DMS153 (cell line): ENCODE measurements at regions not wholly inside any gene's neighbourhood (a gene's known extent, or its start where the extent isn't known, plus 50 kb on each side); places are given as distances from the start of the nearest gene placed in this dataset.
"Not testable (repeated sequence)": the region's sequence is repeated elsewhere in the genome, so short reads cannot be mapped to it uniquely, and the experiment has no call there.

ENCODE experiments used
- DNase-seq: peaks from one replicate; lab custom pipeline; 2025; lab: John Stamatoyannopoulos, UW

DNA sequence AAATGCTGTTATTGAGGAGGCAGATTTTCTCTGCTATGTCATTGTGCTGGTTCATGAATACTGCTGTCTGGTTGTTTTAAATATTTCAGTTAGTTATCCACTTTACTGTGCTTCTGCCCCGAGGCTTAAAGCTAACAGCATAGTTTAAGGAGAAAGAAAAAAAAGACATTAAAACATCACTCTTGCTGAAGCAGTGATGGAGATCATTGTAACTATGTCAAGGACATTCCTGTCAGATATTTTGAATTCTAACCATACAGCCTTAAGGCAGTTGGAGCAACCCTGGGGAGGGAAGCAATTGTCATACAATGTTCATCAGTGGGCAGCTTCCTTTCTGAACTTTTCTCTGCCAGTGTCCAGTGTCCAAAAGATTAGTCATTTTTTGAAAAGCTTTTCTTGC is 199.0 kb upstream of the DDX53 start:
- DNase-seq: no peak

DNA sequence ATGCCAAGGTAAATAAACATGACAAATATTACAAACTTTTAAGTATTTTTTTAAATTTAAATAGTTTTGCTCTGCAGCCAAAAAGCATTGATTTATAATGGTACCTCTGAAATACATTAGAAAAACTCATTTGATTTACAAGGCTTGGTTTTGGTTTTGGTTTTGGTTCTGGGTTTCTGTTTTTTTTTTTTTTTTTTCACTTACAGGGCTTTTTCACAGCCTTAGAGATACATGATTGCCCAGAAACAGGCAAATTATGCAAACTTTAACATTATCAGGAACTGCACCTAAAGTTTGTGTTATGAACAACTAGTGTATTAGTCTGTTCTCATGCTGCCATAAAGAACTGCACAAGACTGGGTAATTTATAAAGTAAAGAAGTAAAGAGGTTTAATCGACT is 196.4 kb upstream of the DDX53 start:
- no peak for DNase-seq

DNA sequence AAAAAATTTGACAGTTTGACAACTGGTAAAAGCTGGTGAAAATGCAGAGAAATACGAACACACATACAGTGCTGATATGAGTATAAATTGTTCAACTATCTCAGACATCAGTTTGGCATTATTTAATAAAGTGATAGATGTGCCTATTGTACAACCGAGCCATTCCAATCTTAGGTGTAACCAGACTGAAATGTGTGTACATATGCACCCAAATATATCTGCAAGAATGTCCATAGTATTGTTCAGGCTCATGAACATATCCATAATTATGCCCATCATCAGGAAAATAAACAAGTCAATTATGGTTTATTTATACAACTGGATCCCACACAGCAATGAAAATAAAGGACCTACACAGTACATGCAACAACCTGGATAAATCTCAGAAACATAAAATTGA is 188.9 kb upstream of the DDX53 start:
- no peak for DNase-seq

DNA sequence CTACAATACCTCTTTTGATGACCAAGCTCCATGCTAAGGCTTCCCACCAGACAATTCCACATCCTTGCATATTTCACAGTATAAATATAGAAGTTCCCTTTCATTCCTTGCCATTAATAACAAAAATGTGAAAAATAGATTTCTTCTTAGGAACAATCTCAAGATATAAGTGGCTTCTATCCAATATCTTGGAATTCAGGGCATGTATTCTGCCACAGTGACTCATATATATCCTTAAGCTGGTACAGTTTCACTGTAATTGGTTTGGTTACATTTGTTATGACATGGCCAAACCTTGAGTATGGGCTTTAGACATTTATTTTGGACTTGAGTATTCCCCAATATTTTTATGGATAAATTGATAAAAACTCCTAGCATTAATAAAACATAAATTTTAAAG is 181.7 kb upstream of the DDX53 start:
- DNase-seq: no peak

DNA sequence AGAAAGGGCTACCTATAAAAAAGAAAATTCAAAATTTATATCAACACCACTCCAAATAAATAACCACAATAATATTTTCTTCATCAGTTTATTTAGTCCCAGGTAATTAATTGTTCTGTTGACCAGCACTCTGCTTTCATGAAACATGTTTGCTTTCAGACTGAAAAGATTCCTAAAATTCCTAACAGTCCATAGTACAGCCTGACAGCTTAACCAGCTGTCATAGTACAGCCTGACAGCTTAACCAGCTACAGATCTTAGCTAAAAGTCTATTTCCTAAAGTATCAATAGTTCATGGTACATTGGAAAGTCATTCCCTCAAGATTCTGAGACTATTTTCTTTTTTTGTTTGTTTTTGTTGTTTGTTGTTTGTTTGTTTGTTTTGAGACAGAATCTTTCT is 144.1 kb upstream of the DDX53 start:
- DNase-seq: no peak

DNA sequence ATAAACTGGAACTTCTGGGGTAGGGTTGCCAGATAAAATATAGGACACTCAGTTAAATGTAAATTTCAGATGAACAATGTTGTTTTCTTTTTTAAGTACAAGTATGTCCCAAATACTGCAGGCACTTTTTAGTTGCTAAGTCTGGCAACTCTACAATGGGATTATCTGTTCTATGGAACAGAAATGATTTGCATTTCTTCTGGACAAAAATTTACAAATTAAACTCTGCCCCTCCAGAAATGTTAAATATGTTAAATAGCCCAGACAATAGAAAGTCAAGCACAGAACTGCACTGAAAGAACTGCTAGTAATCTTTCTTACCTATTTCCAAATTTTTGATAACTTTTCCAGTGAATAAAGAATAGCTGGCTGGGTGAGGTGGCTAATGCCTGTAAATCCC is 140.1 kb upstream of the DDX53 start:
- no peak for DNase-seq

DNA sequence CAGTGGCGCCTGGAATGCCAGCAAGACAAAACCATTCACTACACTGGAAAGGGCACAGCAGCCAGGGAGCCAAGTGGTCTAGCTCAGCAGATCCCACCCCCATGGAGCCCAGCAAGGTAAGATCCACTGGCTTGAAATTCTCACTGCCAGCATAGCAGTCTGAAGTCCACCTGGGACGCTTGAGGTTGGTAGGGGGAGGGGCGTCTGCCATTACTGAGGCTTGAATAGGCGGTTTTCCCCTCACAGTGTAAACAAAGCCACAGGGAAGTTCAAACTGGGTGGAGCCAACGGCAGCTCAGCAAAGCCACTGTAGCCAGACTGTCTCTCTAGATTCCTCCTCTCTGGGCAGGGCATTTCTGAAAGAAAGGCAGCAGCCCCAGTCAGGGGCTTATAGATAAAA is 133.0 kb upstream of the DDX53 start:
- DNase-seq: not testable (repeated sequence)

DNA sequence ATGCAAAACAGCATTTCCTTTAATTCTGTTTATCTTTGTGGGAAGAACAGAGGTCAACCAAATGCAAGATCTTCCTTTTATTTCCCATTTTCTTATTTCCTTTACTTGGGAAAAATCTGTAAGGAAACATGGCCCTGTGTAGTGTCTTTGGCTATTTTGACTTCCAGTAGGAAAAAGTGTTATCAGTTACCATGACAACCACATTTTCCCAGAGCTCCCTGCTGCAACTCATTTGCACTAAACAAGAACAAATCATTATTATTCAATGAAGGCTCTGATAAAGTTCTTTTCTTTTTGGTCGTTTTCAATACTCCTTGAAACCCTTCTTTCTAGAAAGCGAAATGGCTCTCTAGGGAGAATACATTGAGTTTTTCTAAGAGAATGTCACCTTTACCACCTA is 117.2 kb upstream of the DDX53 start:
- DNase-seq: no peak

DNA sequence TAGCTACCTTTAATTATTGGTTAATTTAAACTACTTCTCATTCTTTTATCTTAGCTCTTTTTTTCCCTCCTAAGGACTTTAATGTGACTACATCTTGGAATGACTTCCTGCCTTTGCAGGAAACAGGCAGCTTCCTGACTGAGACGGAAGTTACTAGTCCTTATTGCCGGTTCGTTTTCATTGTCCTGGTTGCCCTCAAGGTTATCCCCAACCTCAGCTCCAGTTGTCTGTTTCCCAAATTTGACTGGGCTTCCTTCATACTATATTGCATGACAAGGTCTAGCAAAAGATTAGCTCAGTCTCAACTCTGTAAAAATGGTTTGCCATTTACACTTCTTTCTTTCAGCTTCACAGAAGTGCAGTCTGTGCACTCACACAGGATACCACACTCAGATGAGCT is 109.9 kb upstream of the DDX53 start:
- peak; percentile 0 for DNase-seq

DNA sequence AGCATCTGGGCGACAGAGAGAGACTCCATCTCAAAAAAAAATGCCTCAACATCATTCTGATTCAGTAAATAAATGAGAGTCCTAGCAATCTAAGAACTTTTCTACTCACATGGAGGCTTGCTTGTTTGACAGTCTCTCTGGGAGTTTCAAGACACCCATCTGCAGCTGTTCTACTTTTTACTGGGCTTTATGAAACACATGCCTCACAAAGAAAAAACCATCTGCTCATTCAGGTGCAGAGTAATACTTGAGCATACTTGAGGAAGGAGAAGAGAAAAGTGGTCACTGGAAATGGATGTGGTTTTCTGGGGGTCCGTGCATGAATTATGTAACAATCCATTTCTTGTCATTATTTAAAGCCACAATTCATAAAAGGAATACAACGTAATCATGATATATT is 87.1 kb upstream of the DDX53 start:
- DNase-seq: no peak

DNA sequence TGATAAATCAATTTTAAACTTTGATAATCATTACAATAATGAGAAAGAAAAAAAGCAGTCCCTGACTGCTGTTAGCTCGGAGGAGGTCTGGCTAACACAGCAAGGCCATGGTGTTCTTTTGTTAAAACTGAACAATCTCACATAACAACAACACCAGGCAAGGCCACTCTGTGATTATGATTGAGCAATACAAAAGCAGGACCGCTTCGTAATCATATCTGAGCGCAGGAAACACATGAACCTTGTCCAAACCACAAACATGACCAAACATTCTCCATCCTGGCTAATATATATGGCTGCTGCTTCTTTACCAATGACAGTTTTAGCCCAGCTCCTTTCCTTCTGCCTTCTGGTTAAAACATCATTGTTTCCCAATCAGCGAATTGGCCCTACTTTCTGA is 76.8 kb upstream of the DDX53 start:
- DNase-seq: no peak

DNA sequence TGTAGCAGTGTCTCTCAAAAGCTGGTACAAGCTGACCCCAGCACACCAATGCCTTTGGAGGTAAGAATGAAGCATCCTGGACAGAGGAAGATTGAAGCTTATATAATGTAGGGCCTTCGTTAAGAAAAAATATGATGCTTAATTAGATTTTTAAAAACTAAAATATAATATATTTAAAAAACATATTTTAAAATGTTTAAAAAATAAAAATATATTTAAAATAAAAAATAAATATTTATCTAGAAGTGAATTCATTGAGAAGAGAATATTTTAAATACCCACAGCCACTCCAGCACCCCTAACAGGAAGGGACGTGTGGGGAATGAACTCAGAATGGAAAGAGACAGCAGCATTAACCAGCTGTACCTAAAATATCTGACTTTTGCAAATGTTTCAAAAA is 65.1 kb upstream of the DDX53 start:
- DNase-seq: no peak

DNA sequence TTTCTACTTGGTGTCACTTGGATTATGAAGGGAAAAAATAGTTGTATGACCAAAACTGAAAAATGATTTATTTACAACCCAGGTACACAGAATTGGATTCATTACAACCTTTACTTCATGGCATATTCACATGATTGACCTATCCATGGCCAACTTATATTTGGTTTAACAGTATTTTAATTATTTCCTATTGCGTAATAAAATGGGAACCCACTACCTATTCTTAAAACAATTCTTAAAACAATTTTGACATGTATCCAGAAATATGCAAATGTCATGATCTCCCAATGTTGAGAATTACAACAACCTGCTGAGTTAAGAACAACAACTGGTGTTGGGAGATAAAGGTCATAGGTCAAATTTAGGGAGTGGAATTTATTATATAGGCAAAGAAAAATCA is 54.8 kb upstream of the DDX53 start:
- no peak for DNase-seq
